HepG2 (cell line): ENCODE measurements at regions not wholly inside any gene's neighbourhood (a gene's known extent, or its start where the extent isn't known, plus 50 kb on each side); places are given as distances from the start of the nearest gene placed in this dataset.

Experiments used
- ATAC-seq: fragments of 200-7000 bp; cut with Tn5 transposase; 3 replicates; pipeline ENCODE4 v1.9.1; 2020; ENCODE audit warnings: mild to moderate bottlenecking, moderate library complexity
- BruUV-seq: library from RNA; stranded (reverse); fragments of 400-500 nt; replicated peaks from 2 replicates; lab custom pipeline; 2021; lab: Mats Ljungman, UMichigan
- CTCF ChIA-PET: fragments of 300-600 bp; formaldehyde crosslinking; extraction: SDS; loops from one replicate; lab custom pipeline; 2021; ENCODE audit warnings: low total read pairs, inconsistent platforms, low intra/inter-chr PET ratio; lab: Yijun Ruan, JAX
- POLR2A ChIA-PET: fragments of 350-600 bp; sonication (Branson Sonifier 250); formaldehyde crosslinking; loops from one replicate; lab custom pipeline; 2020; ENCODE audit warnings: antibody characterized with exemption, inconsistent platforms; lab: Yijun Ruan, JAX
- DNase-seq: peaks from one replicate; pipeline ENCODE4 v3.0.0-alpha.2; 2015; ENCODE audit warnings: low spot score
- FAIRE-seq: peaks from 3 replicates; lab custom pipeline; 2011; peaks lifted over from hg19 to GRCh38; lab: Jason Lieb, UNC
- H2AFZ ChIP-seq: one replicate; pipeline ENCODE4 v1.6.1; 2011; ENCODE audit warnings: low read length, inconsistent platforms
- H3K27ac ChIP-seq: fragments of 300-600 bp; 3 replicates; pipeline ENCODE4 v1.8.0; 2011; ENCODE audit warnings: mixed run types, mild to moderate bottlenecking, mixed read lengths, low read length, inconsistent platforms; ENCODE audit not compliant: insufficient read depth; ENCODE audit errors: extremely low read length
- H3K27me3 ChIP-seq, 2 experiments: fragments of 200-600 bp in 1 of 2; 2 replicates in 1 of 2; 3 replicates in 1 of 2; pipeline versions ENCODE4 v1.6.0 to v1.8.0; 2011; ENCODE audit warnings: low read length in 2 of 2, mild to moderate bottlenecking in 2 of 2, moderate library complexity in 2 of 2, inconsistent platforms in 1 of 2; ENCODE audit not compliant: insufficient read depth in 2 of 2, control insufficient read depth in 1 of 2
- H3K36me3 ChIP-seq, 2 experiments: fragments of 200-600 bp in 1 of 2; replicated peaks in 1 of 2; 2 replicates in 1 of 2; 3 replicates in 1 of 2; pipeline versions ENCODE4 v1.5.1 to v1.8.0; 2011; ENCODE audit warnings: low read length in 2 of 2, inconsistent platforms in 1 of 2; ENCODE audit not compliant: insufficient read depth in 2 of 2, control insufficient read depth in 1 of 2
- H3K4me1 ChIP-seq: 2 replicates; pipeline ENCODE4 v1.5.1; 2012; ENCODE audit warnings: low read length, inconsistent platforms; ENCODE audit not compliant: insufficient read depth
- H3K4me2 ChIP-seq: 2 replicates; pipeline ENCODE4 v1.6.0; 2011; ENCODE audit warnings: low read depth, low read length, inconsistent platforms
- H3K4me3 ChIP-seq, 3 experiments: fragments of 200-600 bp in 1 of 3; sonication (generic), shearing (Covaris generic) in 1 of 3; replicated peaks in 1 of 3; 2 replicates each; pipeline ENCODE4 v1.5.1; 2011 to 2016; ENCODE audit warnings: low read length in 3 of 3, inconsistent platforms in 2 of 3, low read depth in 2 of 3, mild to moderate bottlenecking in 2 of 3, control low read depth in 1 of 3, mixed read lengths in 1 of 3; ENCODE audit not compliant: insufficient read depth in 1 of 3
- H3K79me2 ChIP-seq: one replicate; pipeline ENCODE4 v1.6.1; 2011; ENCODE audit warnings: low read length, inconsistent platforms; ENCODE audit not compliant: insufficient read depth
- H3K9ac ChIP-seq: 2 replicates; pipeline ENCODE4 v1.6.0; 2011; ENCODE audit warnings: mild to moderate bottlenecking, low read depth, low read length, inconsistent platforms; ENCODE audit not compliant: insufficient read depth
- H3K9me3 ChIP-seq: 2 replicates; pipeline ENCODE4 v1.5.1; 2012; ENCODE audit warnings: mild to moderate bottlenecking, low read length
- H4K20me1 ChIP-seq: 2 replicates; pipeline ENCODE4 v1.6.0; 2011; ENCODE audit warnings: inconsistent platforms, mild to moderate bottlenecking, low read length, moderate library complexity; ENCODE audit not compliant: insufficient read depth
- AKAP8 ChIP-seq: sonication (generic); formaldehyde crosslinking; IDR thresholded peaks from 2 replicates; pipeline ENCODE4 v1.5.1; 2020; ENCODE audit warnings: mild to moderate bottlenecking, missing genetic modification reagents
- CENPX ChIP-seq: sonication (generic); formaldehyde crosslinking; IDR thresholded peaks from 2 replicates; pipeline ENCODE4 v1.9.0; 2021; ENCODE audit warnings: mild to moderate bottlenecking, missing genetic modification reagents, moderate library complexity
- CREB3 ChIP-seq: sonication (generic); formaldehyde crosslinking; IDR thresholded peaks from 2 replicates; pipeline ENCODE4 v1.5.0; 2020; ENCODE audit warnings: missing genetic modification reagents
- ELK4 ChIP-seq: sonication (generic); formaldehyde crosslinking; IDR thresholded peaks from 2 replicates; pipeline ENCODE4 v1.9.0; 2021; ENCODE audit warnings: missing genetic modification reagents, borderline replicate concordance
- HDAC2 ChIP-seq: sonication (generic); formaldehyde crosslinking; IDR thresholded peaks from 2 replicates; pipeline ENCODE4 v1.4.0; 2020; ENCODE audit warnings: missing genetic modification reagents
- HOXA3 ChIP-seq: sonication (generic); formaldehyde crosslinking; IDR thresholded peaks from 2 replicates; pipeline ENCODE4 v1.5.0; 2020; ENCODE audit warnings: missing genetic modification reagents
- MAFG ChIP-seq: sonication (generic); formaldehyde crosslinking; IDR thresholded peaks from 2 replicates; pipeline ENCODE4 v1.5.1; 2020; ENCODE audit warnings: mild to moderate bottlenecking, missing genetic modification reagents
- PITX1 ChIP-seq: sonication (generic); formaldehyde crosslinking; IDR thresholded peaks from 2 replicates; pipeline ENCODE4 v1.5.1; 2020; ENCODE audit warnings: mild to moderate bottlenecking, missing genetic modification reagents
- RARG ChIP-seq: sonication (generic); formaldehyde crosslinking; IDR thresholded peaks from 2 replicates; pipeline ENCODE4 v1.4.0; 2020; ENCODE audit warnings: low read depth, mild to moderate bottlenecking, missing genetic modification reagents
- RFX5 ChIP-seq: IDR thresholded peaks from 2 replicates; pipeline ENCODE4 v1.6.1; 2011; ENCODE audit warnings: low read depth, low read length, improper control_type of control experiment
- SATB2 ChIP-seq: sonication (generic); formaldehyde crosslinking; IDR thresholded peaks from 2 replicates; pipeline ENCODE4 v1.5.0; 2020; ENCODE audit warnings: missing genetic modification reagents
- SMAD9 ChIP-seq: sonication (generic); formaldehyde crosslinking; IDR thresholded peaks from 2 replicates; pipeline ENCODE4 v1.5.1; 2020; ENCODE audit warnings: mild to moderate bottlenecking, missing genetic modification reagents
- TBL1XR1 ChIP-seq: fragments of 150-350 bp; IDR thresholded peaks from 2 replicates; pipeline ENCODE4 v1.6.1; 2014; ENCODE audit warnings: borderline replicate concordance, low read length; ENCODE audit not compliant: partially characterized antibody
- THRA ChIP-seq: sonication (generic); formaldehyde crosslinking; IDR thresholded peaks from 2 replicates; pipeline ENCODE4 v1.4.0; 2020; ENCODE audit warnings: missing genetic modification reagents, borderline replicate concordance
- TSC22D2 ChIP-seq: sonication (generic); formaldehyde crosslinking; IDR thresholded peaks from 2 replicates; pipeline ENCODE4 v1.5.1; 2020; ENCODE audit warnings: missing genetic modification reagents, mild to moderate bottlenecking, borderline replicate concordance
- ZBTB38 ChIP-seq: sonication (generic); formaldehyde crosslinking; IDR thresholded peaks from 2 replicates; pipeline ENCODE4 v1.5.1; 2020; ENCODE audit warnings: mild to moderate bottlenecking, missing genetic modification reagents
- ZNF205 ChIP-seq: IDR thresholded peaks from 2 replicates; pipeline ENCODE4 v1.6.1; 2018; ENCODE audit warnings: missing biosample characterization, missing genetic modification reagents
- ZNF232 ChIP-seq: sonication (generic); formaldehyde crosslinking; IDR thresholded peaks from 2 replicates; pipeline ENCODE4 v1.4.0; 2020; ENCODE audit warnings: missing genetic modification reagents, borderline replicate concordance
- ZNF251 ChIP-seq: sonication (generic); formaldehyde crosslinking; IDR thresholded peaks from 2 replicates; pipeline ENCODE4 v1.9.0; 2021; ENCODE audit warnings: mild to moderate bottlenecking, missing genetic modification reagents
- ZNF451 ChIP-seq: sonication (generic); formaldehyde crosslinking; IDR thresholded peaks from 2 replicates; pipeline ENCODE4 v1.5.0; 2020; ENCODE audit warnings: mild to moderate bottlenecking, missing genetic modification reagents
- ZNF547 ChIP-seq: sonication (generic); formaldehyde crosslinking; IDR thresholded peaks from 2 replicates; pipeline ENCODE4 v1.5.1; 2020; ENCODE audit warnings: mild to moderate bottlenecking, missing genetic modification reagents
- ZNF790 ChIP-seq: sonication (generic); formaldehyde crosslinking; IDR thresholded peaks from 2 replicates; pipeline ENCODE4 v1.8.0; 2022; ENCODE audit warnings: missing genetic modification reagents, mild to moderate bottlenecking, borderline replicate concordance
- ZNF879 ChIP-seq: sonication (generic); formaldehyde crosslinking; IDR thresholded peaks from 2 replicates; pipeline ENCODE4 v1.8.1; 2023; ENCODE audit warnings: missing genetic modification reagents
- WGBS: methylation state at CpG from one replicate; pipeline ENCODE4 v1.1.6; 2017; ENCODE audit warnings: low lambda C conversion rate; 5-methylcytosine and 5-hydroxymethylcytosine counted together
- in situ Hi-C: cut with HindIII; loops from 2 replicates; pipeline ENCODE4 v1.10.0; 2017; ENCODE audit warnings: low pct_unique_long_range_greater_than_20kb; ENCODE audit not compliant: extremely low pct_ligation_motif_present
- intact Hi-C: fragments of 100-400 bp; cut with micrococcal nuclease; formaldehyde crosslinking; loops from one replicate; pipeline ENCODE4 v1.10.0; 2022; ENCODE audit not compliant: unreplicated experiment

GRCh38 chr9:23194281-23194680 lies 631.8 kb downstream of the ELAVL2 start (continued):
- no peak for TF ChIP-seq CREB3 (CRISPR knock-in tag)
- TF ChIP-seq ZBTB38 (CRISPR knock-in tag): no peak
- no peak for TF ChIP-seq ZNF879 (CRISPR knock-in tag)
- TF ChIP-seq SATB2: no peak
- no peak for TF ChIP-seq AKAP8 (CRISPR knock-in tag)

- no peak for ATAC-seq
- Histone ChIP-seq H3K27me3 (no peaks in the 10 kb centered on the region), H2AFZ (no peak overlapping the region), H3K9me3 (peaks cover 8% of the 10 kb centered on the region), H3K4me1 (no peaks in the 10 kb centered on the region), H3K9ac (no peak overlapping the region), H3K79me2 (no peaks in the 10 kb centered on the region), H3K36me3 (no peaks in the 10 kb centered on the region), H3K4me3 (no peak overlapping the region), H3K27ac (no peak overlapping the region), H4K20me1 (no peaks in the 10 kb centered on the region), H3K4me2 (no peak overlapping the region)
- FAIRE-seq: no peak
- ChIA-PET POLR2A (no interaction called here), CTCF (no interaction called here)
- intact Hi-C loops (no loop called here), in situ Hi-C loops (no loop called here)
- TF ChIP-seq CENPX (CRISPR knock-in tag): no peak
- no peak for TF ChIP-seq MAFG (CRISPR knock-in tag)
- TF ChIP-seq HDAC2: no peak
- TF ChIP-seq HOXA3 (CRISPR knock-in tag): no peak
- no peak for TF ChIP-seq RFX5
- no peak for TF ChIP-seq TSC22D2 (CRISPR knock-in tag)
- TF ChIP-seq ZNF451 (CRISPR knock-in tag): no peak
- no peak for TF ChIP-seq ZNF251 (CRISPR knock-in tag)
- no peak for TF ChIP-seq TBL1XR1
- no peak for TF ChIP-seq PITX1 (CRISPR knock-in tag)
- no peak for TF ChIP-seq ZNF547
- no peak for TF ChIP-seq ZNF232 (CRISPR knock-in tag)
- no peak for TF ChIP-seq RARG
- TF ChIP-seq SMAD9: no peak
- no peak for TF ChIP-seq THRA (CRISPR knock-in tag)
- TF ChIP-seq ZNF790 (CRISPR knock-in tag): no peak
- no peak for TF ChIP-seq ELK4
- TF ChIP-seq ZNF205 (CRISPR knock-in tag): no peak
- no TSS peak for BruUV-seq
- no peak for DNase-seq
- WGBS: 22% methylated on average over 5 of the region's 5 CpGs
Observed at GRCh38 chr9:23215688-23216087, 610.4 kb downstream of the ELAVL2 start.
